Choroid plexus epithelial cell (primary cell): ENCODE measurements at regions not wholly inside any gene's neighbourhood (a gene's known extent, or its start where the extent isn't known, plus 50 kb on each side); places are given as distances from the start of the nearest gene placed in this dataset.

Experiments used
- DNase-seq: peaks from one replicate; pipeline ENCODE4 v3.0.0-alpha.2; 2010; ENCODE audit warnings: low read depth
- H3K4me3 ChIP-seq: 2 replicates; pipeline ENCODE4 v1.5.1; 2011; ENCODE audit warnings: low read depth, mild to moderate bottlenecking, control low read depth, low read length, moderate library complexity
- CTCF ChIP-seq: conservative IDR thresholded peaks from 2 replicates; pipeline ENCODE4 v1.5.1; 2011; ENCODE audit warnings: low read depth, mild to moderate bottlenecking, control low read depth, inconsistent platforms, low read length, moderate library complexity

GRCh38 chr4:35649778-35650177 lies 594.5 kb downstream of the ARAP2 start:
- no peak for DNase-seq
- H3K4me3 ChIP-seq, result no peak overlapping the region
- TF ChIP-seq CTCF, result no peak

DNA sequence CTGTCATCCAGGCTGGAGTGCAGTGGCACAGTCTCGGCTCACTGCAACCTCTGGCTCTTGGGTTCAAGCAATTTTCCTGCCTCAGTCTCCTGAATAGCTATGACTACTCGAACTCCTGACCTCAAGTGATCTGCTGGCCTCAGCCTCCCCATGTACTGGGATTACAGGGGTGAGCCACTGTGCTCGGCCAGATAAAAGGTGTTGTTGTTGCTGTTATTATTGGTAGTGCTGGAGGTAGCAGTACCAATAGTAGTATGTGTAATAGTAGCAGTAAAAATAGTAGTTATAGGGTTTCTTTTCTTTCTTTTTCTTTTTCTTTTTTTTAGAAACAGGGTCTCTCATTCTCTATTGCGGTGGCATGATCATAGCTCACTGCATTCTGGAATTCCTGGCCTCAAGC lies 592.1 kb downstream of the ARAP2 start:
- no peak for TF ChIP-seq CTCF
- no peak for DNase-seq
- H3K4me3 ChIP-seq, result no peak overlapping the region

DNA sequence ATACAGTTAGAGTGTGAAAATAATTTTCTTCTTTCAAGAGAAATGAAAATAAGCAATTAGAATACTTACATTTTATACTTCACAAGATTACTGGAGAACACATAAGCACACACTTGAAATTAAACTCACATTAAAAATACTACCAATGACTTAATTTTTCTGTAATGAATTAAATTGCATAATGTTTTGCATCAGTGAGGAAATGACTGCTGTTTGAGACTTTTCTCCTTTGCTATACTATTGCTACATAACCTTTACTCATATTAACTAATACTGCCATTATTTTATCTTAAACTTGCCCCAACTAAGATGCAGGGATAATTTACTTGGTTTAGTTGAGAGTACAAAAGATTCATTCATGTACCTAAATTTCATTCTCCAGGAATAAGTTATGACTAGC lies 590.9 kb downstream of the ARAP2 start:
- H3K4me3 ChIP-seq, result no peak overlapping the region
- TF ChIP-seq CTCF, result no peak
- DNase-seq, result no peak

GRCh38 chr4:35673137-35673536 lies 571.2 kb downstream of the ARAP2 start:
- H3K4me3 ChIP-seq, result no peak overlapping the region
- TF ChIP-seq CTCF, result no peak
- no peak for DNase-seq

- no peak for TF ChIP-seq CTCF
- no peak overlapping the region for H3K4me3 ChIP-seq
- no peak for DNase-seq
Measured at GRCh38 chr4:35684755-35685154, 559.6 kb downstream of the ARAP2 start.

GRCh38 chr4:35689870-35690269 lies 554.4 kb downstream of the ARAP2 start:
- TF ChIP-seq CTCF, result no peak
- H3K4me3 ChIP-seq, result no peak overlapping the region
- no peak for DNase-seq

- TF ChIP-seq CTCF, result no peak
- no peak for DNase-seq
- no peak overlapping the region for H3K4me3 ChIP-seq
Measured at GRCh38 chr4:35690271-35690670, 554.0 kb downstream of the ARAP2 start.
